Glutamatergic neuron (in vitro differentiated cells): ENCODE measurements at regions not wholly inside any gene's neighbourhood (a gene's known extent, or its start where the extent isn't known, plus 50 kb on each side); places are given as distances from the start of the nearest gene placed in this dataset.
"Not testable (repeated sequence)": the region's sequence is repeated elsewhere in the genome, so short reads cannot be mapped to it uniquely, and the experiment has no call there.

Source experiments
- DNase-seq: peaks from one replicate; pipeline ENCODE4 v3.0.0; 2022
- H3K27ac Mint-ChIP-seq: one replicate; pipeline ENCODE4 v1.8.0; 2020; ENCODE audit warnings: mild to moderate bottlenecking, mixed read lengths, inconsistent platforms; ENCODE audit not compliant: unreplicated experiment
- H3K27me3 Mint-ChIP-seq: one replicate; pipeline ENCODE4 v1.8.0; 2020; ENCODE audit warnings: mild to moderate bottlenecking, moderate library complexity, mixed read lengths, inconsistent platforms; ENCODE audit not compliant: unreplicated experiment
- H3K36me3 Mint-ChIP-seq: one replicate; pipeline ENCODE4 v1.8.0; 2020; ENCODE audit warnings: mild to moderate bottlenecking, mixed read lengths, inconsistent platforms; ENCODE audit not compliant: unreplicated experiment
- H3K4me1 Mint-ChIP-seq: one replicate; pipeline ENCODE4 v1.8.0; 2020; ENCODE audit warnings: mild to moderate bottlenecking, low read depth, mixed read lengths, inconsistent platforms; ENCODE audit not compliant: unreplicated experiment
- H3K4me3 Mint-ChIP-seq: one replicate; pipeline ENCODE4 v1.8.0; 2020; ENCODE audit warnings: mild to moderate bottlenecking, mixed read lengths, inconsistent platforms; ENCODE audit not compliant: unreplicated experiment
- H3K9me3 Mint-ChIP-seq: one replicate; pipeline ENCODE4 v1.8.0; 2020; ENCODE audit warnings: mild to moderate bottlenecking, moderate library complexity, mixed read lengths, inconsistent platforms; ENCODE audit not compliant: unreplicated experiment
- CTCF ChIP-seq: fragments of 200-600 bp; sonication (generic); IDR thresholded peaks from one replicate; pipeline ENCODE4 v1.5.0; 2021; ENCODE audit not compliant: partially characterized antibody, unreplicated experiment

- no peaks in the 10 kb centered on the region for H3K27me3 Mint-ChIP-seq
- DNase-seq: no peak
- no peaks in the 10 kb centered on the region for H3K4me1 Mint-ChIP-seq
- no peak for TF ChIP-seq CTCF
- peaks cover 1% of the 10 kb centered on the region for H3K9me3 Mint-ChIP-seq
- peaks cover 4% of the 10 kb centered on the region for H3K36me3 Mint-ChIP-seq
- H3K4me3 Mint-ChIP-seq: no peak overlapping the region
- H3K27ac Mint-ChIP-seq: no peak overlapping the region
These were observed 485.5 kb downstream of the TMEM135 start for GRCh38 chr11:87523276-87523675.

GRCh38 chr11:87518266-87518665, 480.5 kb downstream of the TMEM135 start:
- Mint-ChIP-seq H3K36me3 (no peaks in the 10 kb centered on the region), H3K27ac (no peak overlapping the region), H3K4me1 (no peaks in the 10 kb centered on the region), H3K4me3 (no peak overlapping the region), H3K27me3 (no peaks in the 10 kb centered on the region), H3K9me3 (no peaks in the 10 kb centered on the region)
- TF ChIP-seq CTCF: no peak
- DNase-seq: no peak

GRCh38 chr11:87517351-87517750, 479.6 kb downstream of the TMEM135 start:
- no peaks in the 10 kb centered on the region for H3K27me3 Mint-ChIP-seq
- H3K27ac Mint-ChIP-seq: no peak overlapping the region
- no peak for DNase-seq
- H3K4me3 Mint-ChIP-seq: no peak overlapping the region
- no peaks in the 10 kb centered on the region for H3K4me1 Mint-ChIP-seq
- no peak for TF ChIP-seq CTCF
- H3K36me3 Mint-ChIP-seq: no peaks in the 10 kb centered on the region
- H3K9me3 Mint-ChIP-seq: no peaks in the 10 kb centered on the region

GRCh38 chr11:87507722-87508121, 470.0 kb downstream of the TMEM135 start:
- H3K9me3 Mint-ChIP-seq, H3K36me3 Mint-ChIP-seq, H3K27me3 Mint-ChIP-seq, H3K27ac Mint-ChIP-seq, H3K4me3 Mint-ChIP-seq, DNase-seq, H3K4me1 Mint-ChIP-seq: not testable (repeated sequence)

GRCh38 chr11:87506946-87507345, 469.2 kb downstream of the TMEM135 start:
- H3K9me3 Mint-ChIP-seq, H3K27me3 Mint-ChIP-seq, H3K27ac Mint-ChIP-seq, H3K36me3 Mint-ChIP-seq, H3K4me3 Mint-ChIP-seq, DNase-seq, H3K4me1 Mint-ChIP-seq: not testable (repeated sequence)

GRCh38 chr11:87501388-87501787, 463.7 kb downstream of the TMEM135 start:
- Mint-ChIP-seq H3K27ac (no peak overlapping the region), H3K9me3 (peaks cover 1% of the 10 kb centered on the region), H3K36me3 (no peaks in the 10 kb centered on the region), H3K4me1 (no peaks in the 10 kb centered on the region), H3K4me3 (no peak overlapping the region), H3K27me3 (no peaks in the 10 kb centered on the region)
- DNase-seq: no peak
- no peak for TF ChIP-seq CTCF

GRCh38 chr11:87494936-87495335, 457.2 kb downstream of the TMEM135 start:
- H3K27me3 Mint-ChIP-seq, DNase-seq, H3K36me3 Mint-ChIP-seq, H3K9me3 Mint-ChIP-seq, H3K27ac Mint-ChIP-seq, H3K4me1 Mint-ChIP-seq, H3K4me3 Mint-ChIP-seq: not testable (repeated sequence)

- not testable (repeated sequence) for H3K36me3 Mint-ChIP-seq, H3K27ac Mint-ChIP-seq, H3K4me3 Mint-ChIP-seq, H3K27me3 Mint-ChIP-seq, DNase-seq, H3K4me1 Mint-ChIP-seq, H3K9me3 Mint-ChIP-seq
These were observed 456.3 kb downstream of the TMEM135 start for GRCh38 chr11:87494026-87494425.
